ENCODE measurements at regions not wholly inside any gene's neighbourhood (a gene's known extent, or its start where the extent isn't known, plus 50 kb on each side); places are given as distances from the start of the nearest gene placed in this dataset.

- TF ChIP-seq ELF4 (IDR thresholded peaks at IDR 0.05) (no peak), ARNT (IDR thresholded peaks at IDR 0.05) (no peak), SP1 (IDR thresholded peaks at IDR 0.05) (no peak), FOXA1 (IDR thresholded peaks at IDR 0.05) (no peak), CTBP1 (IDR thresholded peaks at IDR 0.05; ENCODE audit: borderline replicate concordance) (no peak), NFRKB (IDR thresholded peaks at IDR 0.05) (no peak), ZNF384 (IDR thresholded peaks at IDR 0.05) (no peak), FOXM1 (IDR thresholded peaks at IDR 0.05; ENCODE audit: borderline replicate concordance) (no peak), SUZ12 (IDR thresholded peaks at IDR 0.05) (no peak), TARDBP (IDR thresholded peaks at IDR 0.05) (no peak), FOXK2 (IDR thresholded peaks at IDR 0.05) (no peak)
These were observed 439.6 kb downstream of the GLRX3 start for GRCh38 chr10:130575756-130576285.

Measured in HEK293T (cell line).